ENCODE measurements at regions not wholly inside any gene's neighbourhood (a gene's known extent, or its start where the extent isn't known, plus 50 kb on each side); places are given as distances from the start of the nearest gene placed in this dataset.

- H3K27ac ChIP-seq = no peak overlapping the region
- no peaks in the 10 kb centered on the region for H3K4me1 ChIP-seq
- intact Hi-C loops (cut with DNase I) = no loop called here
- H3K4me3 ChIP-seq = no peak overlapping the region
- TF ChIP-seq CTCF (IDR thresholded peaks at IDR 0.05) (no peak), POLR2A (IDR thresholded peaks at IDR 0.05) (no peak), POLR2AphosphoS5 (IDR thresholded peaks at IDR 0.05; ENCODE audit: insufficient read depth in 1 of 2, low read depth in 1 of 2) (no peak)
- H3K36me3 ChIP-seq = no peaks in the 10 kb centered on the region
- H3K27me3 ChIP-seq = no peaks in the 10 kb centered on the region
- H3K9me3 ChIP-seq = peaks cover 4% of the 10 kb centered on the region
- DNase-seq (ENCODE audit: extremely low spot score in 2 of 2) = no peak
Measured at GRCh38 chr18:77935342-77935741, 685.7 kb downstream of the GALR1 start.

- H3K9me3 ChIP-seq = no peaks in the 10 kb centered on the region
- no peaks in the 10 kb centered on the region for H3K36me3 ChIP-seq
- TF ChIP-seq CTCF (IDR thresholded peaks at IDR 0.05) = no peak
- TF ChIP-seq POLR2A (IDR thresholded peaks at IDR 0.05) = no peak
- no peak for TF ChIP-seq POLR2AphosphoS5 (IDR thresholded peaks at IDR 0.05; ENCODE audit: insufficient read depth in 1 of 2, low read depth in 1 of 2)
- H3K4me1 ChIP-seq = no peaks in the 10 kb centered on the region
- no peak overlapping the region for H3K27ac ChIP-seq
- no peaks in the 10 kb centered on the region for H3K27me3 ChIP-seq
- intact Hi-C loops (cut with DNase I) = no loop called here
- H3K4me3 ChIP-seq = no peak overlapping the region
- no peak for DNase-seq (ENCODE audit: extremely low spot score in 2 of 2)
Measured at GRCh38 chr18:77940566-77940965, 690.9 kb downstream of the GALR1 start.

- no peaks in the 10 kb centered on the region for H3K4me1 ChIP-seq
- no peak for DNase-seq (ENCODE audit: extremely low spot score in 2 of 2)
- no peaks in the 10 kb centered on the region for H3K9me3 ChIP-seq
- H3K4me3 ChIP-seq = no peak overlapping the region
- intact Hi-C loops (cut with DNase I) = no loop called here
- no peaks in the 10 kb centered on the region for H3K36me3 ChIP-seq
- no peaks in the 10 kb centered on the region for H3K27me3 ChIP-seq
- TF ChIP-seq POLR2A (IDR thresholded peaks at IDR 0.05) (no peak), CTCF (IDR thresholded peaks at IDR 0.05) (no peak), POLR2AphosphoS5 (IDR thresholded peaks at IDR 0.05; ENCODE audit: insufficient read depth in 1 of 2, low read depth in 1 of 2) (no peak)
- no peak overlapping the region for H3K27ac ChIP-seq
Measured at GRCh38 chr18:77944533-77944932, 694.9 kb downstream of the GALR1 start.

- H3K36me3 ChIP-seq = no peaks in the 10 kb centered on the region
- H3K4me3 ChIP-seq = no peak overlapping the region
- no peaks in the 10 kb centered on the region for H3K4me1 ChIP-seq
- DNase-seq (ENCODE audit: extremely low spot score in 2 of 2) = no peak
- TF ChIP-seq CTCF (IDR thresholded peaks at IDR 0.05) = no peak
- no peak for TF ChIP-seq POLR2AphosphoS5 (IDR thresholded peaks at IDR 0.05; ENCODE audit: insufficient read depth in 1 of 2, low read depth in 1 of 2)
- no peak for TF ChIP-seq POLR2A (IDR thresholded peaks at IDR 0.05)
- no peaks in the 10 kb centered on the region for H3K9me3 ChIP-seq
- no peak overlapping the region for H3K27ac ChIP-seq
- no peaks in the 10 kb centered on the region for H3K27me3 ChIP-seq
- intact Hi-C loops (cut with DNase I) = no loop called here
Measured at GRCh38 chr18:77948567-77948966, 698.9 kb downstream of the GALR1 start.

GRCh38 chr18:77949355-77949973 is 699.8 kb downstream of the GALR1 start:
- Histone ChIP-seq H3K27ac (no peak overlapping the region), H3K4me3 (no peak overlapping the region), H3K36me3 (no peaks in the 10 kb centered on the region), H3K4me1 (no peaks in the 10 kb centered on the region), H3K27me3 (no peaks in the 10 kb centered on the region), H3K9me3 (no peaks in the 10 kb centered on the region)
- DNase-seq (ENCODE audit: extremely low spot score in 2 of 2) = no peak
- intact Hi-C loops (cut with DNase I) = no loop called here
- no peak for TF ChIP-seq POLR2A (IDR thresholded peaks at IDR 0.05)
- no peak for TF ChIP-seq POLR2AphosphoS5 (IDR thresholded peaks at IDR 0.05; ENCODE audit: insufficient read depth in 1 of 2, low read depth in 1 of 2)
- TF ChIP-seq CTCF (IDR thresholded peaks at IDR 0.05) = no peak

Data from vagina (tissue), 2 donors.